ENCODE measurements at regions not wholly inside any gene's neighbourhood (a gene's known extent, or its start where the extent isn't known, plus 50 kb on each side); places are given as distances from the start of the nearest gene placed in this dataset.

GRCh38 chr11:45092901-45093760 lies 53.3 kb upstream of the PRDM11 start:
- TF ChIP-seq CTCF (IDR thresholded peaks at IDR 0.05; ENCODE audit: borderline replicate concordance, extremely low read depth, low read length, poor library complexity, severe bottlenecking), result no peak
- no peak for TF ChIP-seq EZH2 (IDR thresholded peaks at IDR 0.05; ENCODE audit: borderline replicate concordance, low read depth, low read length, severe bottlenecking)

All from DND-41 (cell line).